ENCODE measurements at regions not wholly inside any gene's neighbourhood (a gene's known extent, or its start where the extent isn't known, plus 50 kb on each side); places are given as distances from the start of the nearest gene placed in this dataset.

GRCh38 chr6:9927275-9927674 is 487.6 kb downstream of the TFAP2A start:
- TF ChIP-seq POLR2A (IDR thresholded peaks at IDR 0.05) = no peak
- TF ChIP-seq, protein P1, sequence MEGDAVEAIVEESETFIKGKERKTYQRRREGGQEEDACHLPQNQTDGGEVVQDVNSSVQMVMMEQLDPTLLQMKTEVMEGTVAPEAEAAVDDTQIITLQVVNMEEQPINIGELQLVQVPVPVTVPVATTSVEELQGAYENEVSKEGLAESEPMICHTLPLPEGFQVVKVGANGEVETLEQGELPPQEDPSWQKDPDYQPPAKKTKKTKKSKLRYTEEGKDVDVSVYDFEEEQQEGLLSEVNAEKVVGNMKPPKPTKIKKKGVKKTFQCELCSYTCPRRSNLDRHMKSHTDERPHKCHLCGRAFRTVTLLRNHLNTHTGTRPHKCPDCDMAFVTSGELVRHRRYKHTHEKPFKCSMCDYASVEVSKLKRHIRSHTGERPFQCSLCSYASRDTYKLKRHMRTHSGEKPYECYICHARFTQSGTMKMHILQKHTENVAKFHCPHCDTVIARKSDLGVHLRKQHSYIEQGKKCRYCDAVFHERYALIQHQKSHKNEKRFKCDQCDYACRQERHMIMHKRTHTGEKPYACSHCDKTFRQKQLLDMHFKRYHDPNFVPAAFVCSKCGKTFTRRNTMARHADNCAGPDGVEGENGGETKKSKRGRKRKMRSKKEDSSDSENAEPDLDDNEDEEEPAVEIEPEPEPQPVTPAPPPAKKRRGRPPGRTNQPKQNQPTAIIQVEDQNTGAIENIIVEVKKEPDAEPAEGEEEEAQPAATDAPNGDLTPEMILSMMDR (IDR thresholded peaks at IDR 0.05) = no peak
